Suppressor macrophage treated with lipopolysaccharide for 4 hours (primary cell): ENCODE measurements at regions not wholly inside any gene's neighbourhood (a gene's known extent, or its start where the extent isn't known, plus 50 kb on each side); places are given as distances from the start of the nearest gene placed in this dataset.

Experiments used
- DNase-seq: peaks from one replicate; pipeline ENCODE4 v3.0.0-alpha.2; 2020

GRCh38 chr15:37586011-37586583, 348.3 kb upstream of the TMCO5A start:
- no peak for DNase-seq

- DNase-seq: no peak
Observed at GRCh38 chr15:37586976-37587375, 347.5 kb upstream of the TMCO5A start.

- no peak for DNase-seq
Observed at GRCh38 chr15:37594417-37594816, 340.0 kb upstream of the TMCO5A start.

GRCh38 chr15:37595426-37595970, 338.9 kb upstream of the TMCO5A start:
- no peak for DNase-seq

- no peak for DNase-seq
Observed at GRCh38 chr15:37599156-37599555, 335.3 kb upstream of the TMCO5A start.

- no peak for DNase-seq
Observed at GRCh38 chr15:37616215-37616614, 318.2 kb upstream of the TMCO5A start.

- DNase-seq: no peak
Observed at GRCh38 chr15:37618353-37618752, 316.1 kb upstream of the TMCO5A start.

GRCh38 chr15:37619358-37620042, 314.9 kb upstream of the TMCO5A start:
- DNase-seq: no peak

- DNase-seq: no peak
Observed at GRCh38 chr15:37625576-37625975, 308.9 kb upstream of the TMCO5A start.

GRCh38 chr15:37628507-37628906, 305.9 kb upstream of the TMCO5A start:
- no peak for DNase-seq

GRCh38 chr15:37636736-37637135, 297.7 kb upstream of the TMCO5A start:
- DNase-seq: no peak

- no peak for DNase-seq
Observed at GRCh38 chr15:37638116-37638515, 296.3 kb upstream of the TMCO5A start.

- DNase-seq: no peak
Observed at GRCh38 chr15:37638691-37639090, 295.7 kb upstream of the TMCO5A start.

- DNase-seq: no peak
Observed at GRCh38 chr15:37652646-37653417, 281.6 kb upstream of the TMCO5A start.

GRCh38 chr15:37678124-37678523, 256.3 kb upstream of the TMCO5A start:
- DNase-seq: no peak

GRCh38 chr15:37679627-37680026, 254.8 kb upstream of the TMCO5A start:
- no peak for DNase-seq

GRCh38 chr15:37682304-37682703, 252.1 kb upstream of the TMCO5A start:
- DNase-seq: no peak

- no peak for DNase-seq
Observed at GRCh38 chr15:37691911-37692310, 242.5 kb upstream of the TMCO5A start.

GRCh38 chr15:37693926-37694325, 240.5 kb upstream of the TMCO5A start:
- DNase-seq: no peak

GRCh38 chr15:37695719-37696118, 238.7 kb upstream of the TMCO5A start:
- no peak for DNase-seq

- DNase-seq: no peak
Observed at GRCh38 chr15:37698679-37699078, 235.8 kb upstream of the TMCO5A start.

- no peak for DNase-seq
Observed at GRCh38 chr15:37701230-37701629, 233.2 kb upstream of the TMCO5A start.

- no peak for DNase-seq
Observed at GRCh38 chr15:37709669-37710068, 224.8 kb upstream of the TMCO5A start.

GRCh38 chr15:37715101-37715500, 219.3 kb upstream of the TMCO5A start:
- no peak for DNase-seq
